HepG2 (cell line): ENCODE measurements at regions not wholly inside any gene's neighbourhood (a gene's known extent, or its start where the extent isn't known, plus 50 kb on each side); places are given as distances from the start of the nearest gene placed in this dataset.

ENCODE experiments used
- ATAC-seq: fragments of 200-7000 bp; cut with Tn5 transposase; 3 replicates; pipeline ENCODE4 v1.9.1; 2020; ENCODE audit warnings: mild to moderate bottlenecking, moderate library complexity
- BruUV-seq: library from RNA; stranded (reverse); fragments of 400-500 nt; replicated peaks from 2 replicates; lab custom pipeline; 2021; lab: Mats Ljungman, UMichigan
- CTCF ChIA-PET: fragments of 300-600 bp; formaldehyde crosslinking; extraction: SDS; loops from one replicate; lab custom pipeline; 2021; ENCODE audit warnings: low total read pairs, inconsistent platforms, low intra/inter-chr PET ratio; lab: Yijun Ruan, JAX
- POLR2A ChIA-PET: fragments of 350-600 bp; sonication (Branson Sonifier 250); formaldehyde crosslinking; loops from one replicate; lab custom pipeline; 2020; ENCODE audit warnings: antibody characterized with exemption, inconsistent platforms; lab: Yijun Ruan, JAX
- DNase-seq: peaks from one replicate; pipeline ENCODE4 v3.0.0-alpha.2; 2015; ENCODE audit warnings: low spot score
- FAIRE-seq: peaks from 3 replicates; lab custom pipeline; 2011; peaks lifted over from hg19 to GRCh38; lab: Jason Lieb, UNC
- H2AFZ ChIP-seq: one replicate; pipeline ENCODE4 v1.6.1; 2011; ENCODE audit warnings: low read length, inconsistent platforms
- H3K27ac ChIP-seq: fragments of 300-600 bp; 3 replicates; pipeline ENCODE4 v1.8.0; 2011; ENCODE audit warnings: mixed run types, mild to moderate bottlenecking, mixed read lengths, low read length, inconsistent platforms; ENCODE audit not compliant: insufficient read depth; ENCODE audit errors: extremely low read length
- H3K27me3 ChIP-seq, 2 experiments: fragments of 200-600 bp in 1 of 2; 2 replicates in 1 of 2; 3 replicates in 1 of 2; pipeline versions ENCODE4 v1.6.0 to v1.8.0; 2011; ENCODE audit warnings: low read length in 2 of 2, mild to moderate bottlenecking in 2 of 2, moderate library complexity in 2 of 2, inconsistent platforms in 1 of 2; ENCODE audit not compliant: insufficient read depth in 2 of 2, control insufficient read depth in 1 of 2
- H3K36me3 ChIP-seq, 2 experiments: fragments of 200-600 bp in 1 of 2; replicated peaks in 1 of 2; 2 replicates in 1 of 2; 3 replicates in 1 of 2; pipeline versions ENCODE4 v1.5.1 to v1.8.0; 2011; ENCODE audit warnings: low read length in 2 of 2, inconsistent platforms in 1 of 2; ENCODE audit not compliant: insufficient read depth in 2 of 2, control insufficient read depth in 1 of 2
- H3K4me1 ChIP-seq: 2 replicates; pipeline ENCODE4 v1.5.1; 2012; ENCODE audit warnings: low read length, inconsistent platforms; ENCODE audit not compliant: insufficient read depth
- H3K4me2 ChIP-seq: 2 replicates; pipeline ENCODE4 v1.6.0; 2011; ENCODE audit warnings: low read depth, low read length, inconsistent platforms
- H3K4me3 ChIP-seq, 3 experiments: fragments of 200-600 bp in 1 of 3; sonication (generic), shearing (Covaris generic) in 1 of 3; replicated peaks in 1 of 3; 2 replicates each; pipeline ENCODE4 v1.5.1; 2011 to 2016; ENCODE audit warnings: low read length in 3 of 3, inconsistent platforms in 2 of 3, low read depth in 2 of 3, mild to moderate bottlenecking in 2 of 3, control low read depth in 1 of 3, mixed read lengths in 1 of 3; ENCODE audit not compliant: insufficient read depth in 1 of 3
- H3K79me2 ChIP-seq: one replicate; pipeline ENCODE4 v1.6.1; 2011; ENCODE audit warnings: low read length, inconsistent platforms; ENCODE audit not compliant: insufficient read depth
- H3K9ac ChIP-seq: 2 replicates; pipeline ENCODE4 v1.6.0; 2011; ENCODE audit warnings: mild to moderate bottlenecking, low read depth, low read length, inconsistent platforms; ENCODE audit not compliant: insufficient read depth
- H3K9me3 ChIP-seq: 2 replicates; pipeline ENCODE4 v1.5.1; 2012; ENCODE audit warnings: mild to moderate bottlenecking, low read length
- H4K20me1 ChIP-seq: 2 replicates; pipeline ENCODE4 v1.6.0; 2011; ENCODE audit warnings: inconsistent platforms, mild to moderate bottlenecking, low read length, moderate library complexity; ENCODE audit not compliant: insufficient read depth
- BCL6 ChIP-seq: IDR thresholded peaks from 2 replicates; pipeline ENCODE4 v1.6.1; 2016; ENCODE audit warnings: missing genetic modification reagents, missing compliant biosample characterization
- CBFB ChIP-seq: sonication (generic); formaldehyde crosslinking; IDR thresholded peaks from 2 replicates; pipeline ENCODE4 v1.4.0; 2020; ENCODE audit warnings: missing genetic modification reagents
- GPN1 ChIP-seq: sonication (generic); formaldehyde crosslinking; IDR thresholded peaks from 2 replicates; pipeline ENCODE4 v1.5.1; 2020; ENCODE audit warnings: missing genetic modification reagents, borderline replicate concordance
- HMG20A ChIP-seq: IDR thresholded peaks from 2 replicates; pipeline ENCODE4 v1.6.1; 2016; ENCODE audit warnings: borderline replicate concordance
- KDM1A ChIP-seq: IDR thresholded peaks from 2 replicates; pipeline ENCODE4 v1.6.1; 2016; ENCODE audit warnings: missing compliant biosample characterization
- MAFF ChIP-seq: IDR thresholded peaks from 2 replicates; pipeline ENCODE4 v1.6.1; 2011; ENCODE audit warnings: low read depth, low read length, improper control_type of control experiment
- MBNL3 ChIP-seq: fragments of 250-450 bp; sonication (Bioruptor Pico); conservative IDR thresholded peaks from 2 replicates; pipeline ENCODE4 v1.8.0; 2022; ENCODE audit warnings: mild to moderate bottlenecking, inconsistent platforms
- RAD51 ChIP-seq: fragments of 450-650 bp; IDR thresholded peaks from 2 replicates; pipeline ENCODE4 v1.6.1; 2016; ENCODE audit warnings: borderline replicate concordance
- SMARCE1 ChIP-seq: fragments of 450-650 bp; IDR thresholded peaks from 2 replicates; pipeline ENCODE4 v1.6.1; 2017; ENCODE audit warnings: borderline replicate concordance
- TEAD3 ChIP-seq: optimal IDR thresholded peaks from 2 replicates; pipeline ENCODE3; 2016; ENCODE audit warnings: borderline replicate concordance
- ZBTB3 ChIP-seq: sonication (generic); formaldehyde crosslinking; IDR thresholded peaks from 2 replicates; pipeline ENCODE4 v1.4.0; 2020; ENCODE audit warnings: low read depth, mild to moderate bottlenecking, moderate library complexity, missing genetic modification reagents, borderline replicate concordance
- ZFP36 ChIP-seq: fragments of 150-350 bp; IDR thresholded peaks from 2 replicates; pipeline ENCODE4 v1.6.1; 2018; ENCODE audit warnings: borderline replicate concordance, low read length, low read depth; ENCODE audit not compliant: partially characterized antibody
- ZNF224 ChIP-seq: sonication (generic); formaldehyde crosslinking; IDR thresholded peaks from 2 replicates; pipeline ENCODE4 v1.5.0; 2020; ENCODE audit warnings: mild to moderate bottlenecking, missing genetic modification reagents
- ZNF225 ChIP-seq: sonication (generic); formaldehyde crosslinking; IDR thresholded peaks from 2 replicates; pipeline ENCODE4 v1.4.0; 2020; ENCODE audit warnings: mild to moderate bottlenecking, missing genetic modification reagents
- ZNF451 ChIP-seq: sonication (generic); formaldehyde crosslinking; IDR thresholded peaks from 2 replicates; pipeline ENCODE4 v1.5.0; 2020; ENCODE audit warnings: mild to moderate bottlenecking, missing genetic modification reagents
- ZNF543 ChIP-seq: sonication (generic); formaldehyde crosslinking; IDR thresholded peaks from 2 replicates; pipeline ENCODE4 v1.4.0; 2020; ENCODE audit warnings: mild to moderate bottlenecking, missing genetic modification reagents
- ZNF552 ChIP-seq: sonication (generic); formaldehyde crosslinking; IDR thresholded peaks from 2 replicates; pipeline ENCODE4 v1.9.0; 2022; ENCODE audit warnings: missing genetic modification reagents, mild to moderate bottlenecking, borderline replicate concordance
- ZNF562 ChIP-seq: sonication (generic); formaldehyde crosslinking; IDR thresholded peaks from 2 replicates; pipeline ENCODE4 v1.8.0; 2022; ENCODE audit warnings: missing genetic modification reagents, borderline replicate concordance
- ZNF607 ChIP-seq: sonication (generic); formaldehyde crosslinking; IDR thresholded peaks from 2 replicates; pipeline ENCODE4 v1.5.1; 2020; ENCODE audit warnings: missing genetic modification reagents, mild to moderate bottlenecking, borderline replicate concordance
- ZNF619 ChIP-seq: sonication (generic); formaldehyde crosslinking; IDR thresholded peaks from 2 replicates; pipeline ENCODE4 v1.4.0; 2020; ENCODE audit warnings: mild to moderate bottlenecking, missing genetic modification reagents
- ZNF761 ChIP-seq: sonication (generic); formaldehyde crosslinking; conservative IDR thresholded peaks from 2 replicates; pipeline ENCODE4 v1.4.0; 2020; ENCODE audit warnings: mild to moderate bottlenecking, missing genetic modification reagents
- whole genome bisulfite sequencing: methylation state at CpG from one replicate; pipeline ENCODE4 v1.1.6; 2017; ENCODE audit warnings: low lambda C conversion rate; 5-methylcytosine and 5-hydroxymethylcytosine counted together
- in situ Hi-C: cut with HindIII; loops from 2 replicates; pipeline ENCODE4 v1.10.0; 2017; ENCODE audit warnings: low pct_unique_long_range_greater_than_20kb; ENCODE audit not compliant: extremely low pct_ligation_motif_present
- intact Hi-C: fragments of 100-400 bp; cut with micrococcal nuclease; formaldehyde crosslinking; loops from one replicate; pipeline ENCODE4 v1.10.0; 2022; ENCODE audit not compliant: unreplicated experiment
- TF ChIP-seq, protein P1 (sequence below): sonication (generic); formaldehyde crosslinking; IDR thresholded peaks from 2 replicates; pipeline ENCODE4 v1.5.0; 2020; ENCODE audit warnings: missing genetic modification reagents, mild to moderate bottlenecking, borderline replicate concordance

- Histone ChIP-seq H2AFZ (no peak overlapping the region), H3K4me1 (no peaks in the 10 kb centered on the region), H3K4me3 (no peak overlapping the region), H3K4me2 (no peak overlapping the region), H3K9me3 (no peaks in the 10 kb centered on the region), H3K9ac (no peak overlapping the region), H3K27ac (no peak overlapping the region), H3K36me3 (no peaks in the 10 kb centered on the region), H3K27me3 (no peaks in the 10 kb centered on the region), H4K20me1 (no peaks in the 10 kb centered on the region), H3K79me2 (no peaks in the 10 kb centered on the region)
- no peak for DNase-seq
- no peak for ATAC-seq
- BruUV-seq = no TSS peak
- intact Hi-C loops (no loop called here), in situ Hi-C loops (no loop called here)
- no peak for FAIRE-seq
- ChIA-PET CTCF (no interaction called here), POLR2A (no interaction called here)
- 8% methylated on average over 1 of the region's 1 CpG for WGBS
- no peak for TF ChIP-seq ZNF451 (CRISPR knock-in tag)
- no peak for TF ChIP-seq ZNF607 (CRISPR knock-in tag)
- TF ChIP-seq ZNF552 (CRISPR knock-in tag) = no peak
- TF ChIP-seq, protein P1, sequence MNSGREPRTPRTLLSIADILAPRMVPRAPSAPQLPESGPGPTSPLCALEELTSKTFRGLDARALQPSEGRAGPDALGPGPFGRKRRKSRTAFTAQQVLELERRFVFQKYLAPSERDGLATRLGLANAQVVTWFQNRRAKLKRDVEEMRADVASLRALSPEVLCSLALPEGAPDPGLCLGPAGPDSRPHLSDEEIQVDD = no peak
- no peak for TF ChIP-seq KDM1A (CRISPR knock-in tag)
- peak; percentile 56 for TF ChIP-seq BCL6 (CRISPR knock-in tag)
- TF ChIP-seq MAFF = no peak
Observed at GRCh38 chr7:12759151-12759550, 71.7 kb downstream of the ARL4A start.

- Histone ChIP-seq H4K20me1 (no peaks in the 10 kb centered on the region), H3K9me3 (no peaks in the 10 kb centered on the region), H3K9ac (no peak overlapping the region), H3K4me2 (no peak overlapping the region), H3K4me3 (no peak overlapping the region), H3K27ac (no peak overlapping the region), H2AFZ (no peak overlapping the region), H3K79me2 (no peaks in the 10 kb centered on the region), H3K27me3 (no peaks in the 10 kb centered on the region), H3K4me1 (no peaks in the 10 kb centered on the region), H3K36me3 (no peaks in the 10 kb centered on the region)
- POLR2A ChIA-PET = no interaction called here
- no TSS peak for BruUV-seq
- 44% methylated on average over 4 of the region's 4 CpGs for WGBS
- FAIRE-seq = no peak
- intact Hi-C loops (no loop called here), in situ Hi-C loops (no loop called here)
- DNase-seq = no peak
- CTCF ChIA-PET = no interaction called here
- ATAC-seq = no peak
- TF ChIP-seq ZNF224 (no peak), HMG20A (CRISPR knock-in tag) (no peak), ZNF619 (CRISPR knock-in tag) (no peak), GPN1 (no peak), RAD51 (no peak), MBNL3 (CRISPR knock-in tag) (no peak), ZNF543 (CRISPR knock-in tag) (no peak), ZNF761 (CRISPR knock-in tag) (no peak), ZNF225 (CRISPR knock-in tag) (no peak), CBFB (CRISPR knock-in tag) (no peak), ZFP36 (no peak), ZBTB3 (CRISPR knock-in tag) (no peak), TEAD3 (CRISPR knock-in tag) (no peak), ZNF562 (CRISPR knock-in tag) (no peak), SMARCE1 (no peak)
Observed at GRCh38 chr7:12761111-12761510, 73.7 kb downstream of the ARL4A start.
